Hepatocyte (in vitro differentiated cells): ENCODE measurements at regions not wholly inside any gene's neighbourhood (a gene's known extent, or its start where the extent isn't known, plus 50 kb on each side); places are given as distances from the start of the nearest gene placed in this dataset.

Experiments
- DNase-seq: peaks from one replicate; pipeline ENCODE4 v3.0.0-alpha.2; 2016; ENCODE audit warnings: low spot score
- H2AFZ ChIP-seq: fragments of 200-600 bp; sonication (generic); 2 replicates; pipeline ENCODE4 v1.6.0; 2016; ENCODE audit warnings: antibody characterized with exemption, mild to moderate bottlenecking
- H3K27ac ChIP-seq: fragments of 200-600 bp; sonication (generic); 2 replicates; pipeline ENCODE4 v1.5.1; 2016; ENCODE audit warnings: mild to moderate bottlenecking
- H3K27me3 ChIP-seq: fragments of 200-600 bp; sonication (generic); 2 replicates; pipeline ENCODE4 v1.6.1; 2016
- H3K36me3 ChIP-seq: fragments of 200-600 bp; sonication (generic); replicated peaks from 2 replicates; pipeline ENCODE4 v1.5.1; 2016; ENCODE audit warnings: low read depth; ENCODE audit not compliant: insufficient read depth
- H3K4me1 ChIP-seq: fragments of 200-600 bp; sonication (generic); 2 replicates; pipeline ENCODE4 v1.5.1; 2016; ENCODE audit warnings: mild to moderate bottlenecking, moderate library complexity; ENCODE audit not compliant: insufficient read depth
- H3K4me2 ChIP-seq: fragments of 200-600 bp; sonication (generic); 2 replicates; pipeline ENCODE4 v1.6.0; 2016
- H3K4me3 ChIP-seq: fragments of 200-600 bp; sonication (generic); 2 replicates; pipeline ENCODE4 v1.5.1; 2016; ENCODE audit warnings: mild to moderate bottlenecking
- H3K79me2 ChIP-seq: fragments of 200-600 bp; sonication (generic); 2 replicates; pipeline ENCODE4 v1.6.0; 2017; ENCODE audit warnings: mild to moderate bottlenecking
- H3K9me2 ChIP-seq: fragments of 200-600 bp; sonication (generic); replicated peaks from 2 replicates; pipeline ENCODE4 v1.6.0; 2017; ENCODE audit warnings: mild to moderate bottlenecking; ENCODE audit not compliant: insufficient read depth
- H3K9me3 ChIP-seq: fragments of 200-600 bp; sonication (generic); 2 replicates; pipeline ENCODE4 v1.5.1; 2016; ENCODE audit warnings: low read depth, mild to moderate bottlenecking
- H4K20me1 ChIP-seq: fragments of 200-600 bp; sonication (generic); 2 replicates; pipeline ENCODE4 v1.6.0; 2016; ENCODE audit warnings: mild to moderate bottlenecking; ENCODE audit not compliant: insufficient read depth, poor library complexity, severe bottlenecking
- EZH2 ChIP-seq: fragments of 200-600 bp; sonication (generic); IDR thresholded peaks from 2 replicates; pipeline ENCODE4 v1.6.1; 2016; ENCODE audit warnings: antibody characterized with exemption, mild to moderate bottlenecking, borderline replicate concordance
- EZH2phosphoT487 ChIP-seq: fragments of 200-600 bp; sonication (generic); IDR thresholded peaks from one replicate; pipeline ENCODE4 v1.6.1; 2018; ENCODE audit warnings: antibody characterized with exemption, mild to moderate bottlenecking, low read depth, moderate library complexity; ENCODE audit not compliant: unreplicated experiment, severe bottlenecking
- WGBS: methylation state at CpG from one replicate; pipeline ENCODE4 v1.1.6; 2016; ENCODE audit warnings: low lambda C conversion rate; ENCODE audit errors: missing lambda C conversion rate; 5-methylcytosine and 5-hydroxymethylcytosine counted together
- TF ChIP-seq, protein P1 (sequence below): fragments of 200-600 bp; sonication (generic); IDR thresholded peaks from 2 replicates; pipeline ENCODE4 v1.5.1; 2016; ENCODE audit warnings: antibody characterized with exemption, mild to moderate bottlenecking; ENCODE audit not compliant: poor library complexity

DNA sequence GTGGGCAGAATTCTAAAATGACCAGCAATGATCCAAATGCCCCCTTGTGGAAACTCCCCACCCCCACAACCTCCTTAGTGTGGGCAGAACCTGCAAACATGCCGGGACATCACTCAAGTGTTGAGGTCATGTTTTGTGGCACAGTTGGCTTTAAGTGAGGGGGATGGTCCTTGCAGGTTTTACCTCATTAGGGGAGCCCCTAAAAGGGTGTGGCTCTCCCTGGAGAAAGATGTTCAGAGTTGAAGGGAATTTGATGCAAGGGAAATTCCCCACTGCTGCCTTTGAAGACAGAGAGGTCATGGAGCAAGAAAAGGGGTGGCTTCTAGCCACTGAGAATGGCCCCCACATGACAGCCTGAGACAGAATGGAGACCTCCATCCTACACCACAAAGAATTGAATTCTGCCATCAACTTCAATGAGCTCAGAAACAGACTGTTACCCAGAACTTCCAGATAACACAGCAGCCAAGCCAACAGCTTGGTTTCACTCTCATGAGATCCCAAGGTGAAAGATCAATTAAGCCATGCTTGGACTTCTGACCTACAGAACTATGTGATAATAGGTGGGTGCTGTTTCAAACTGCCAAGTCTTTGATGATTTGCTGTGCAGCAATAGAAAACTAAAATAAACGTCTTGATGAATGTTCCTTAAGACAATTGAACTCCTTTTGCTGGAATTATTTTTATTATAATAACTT lies 103.4 kb downstream of the MED10 start:
- H3K27me3 ChIP-seq = no peaks in the 10 kb centered on the region
- no peak for TF ChIP-seq EZH2phosphoT487
- no peak for TF ChIP-seq EZH2
- TF ChIP-seq, protein P1, sequence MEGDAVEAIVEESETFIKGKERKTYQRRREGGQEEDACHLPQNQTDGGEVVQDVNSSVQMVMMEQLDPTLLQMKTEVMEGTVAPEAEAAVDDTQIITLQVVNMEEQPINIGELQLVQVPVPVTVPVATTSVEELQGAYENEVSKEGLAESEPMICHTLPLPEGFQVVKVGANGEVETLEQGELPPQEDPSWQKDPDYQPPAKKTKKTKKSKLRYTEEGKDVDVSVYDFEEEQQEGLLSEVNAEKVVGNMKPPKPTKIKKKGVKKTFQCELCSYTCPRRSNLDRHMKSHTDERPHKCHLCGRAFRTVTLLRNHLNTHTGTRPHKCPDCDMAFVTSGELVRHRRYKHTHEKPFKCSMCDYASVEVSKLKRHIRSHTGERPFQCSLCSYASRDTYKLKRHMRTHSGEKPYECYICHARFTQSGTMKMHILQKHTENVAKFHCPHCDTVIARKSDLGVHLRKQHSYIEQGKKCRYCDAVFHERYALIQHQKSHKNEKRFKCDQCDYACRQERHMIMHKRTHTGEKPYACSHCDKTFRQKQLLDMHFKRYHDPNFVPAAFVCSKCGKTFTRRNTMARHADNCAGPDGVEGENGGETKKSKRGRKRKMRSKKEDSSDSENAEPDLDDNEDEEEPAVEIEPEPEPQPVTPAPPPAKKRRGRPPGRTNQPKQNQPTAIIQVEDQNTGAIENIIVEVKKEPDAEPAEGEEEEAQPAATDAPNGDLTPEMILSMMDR = no peak
- no peak overlapping the region for H3K4me3 ChIP-seq
- no peak for DNase-seq
- no peaks in the 10 kb centered on the region for H3K4me1 ChIP-seq
- 83% methylated on average over 2 of the region's 2 CpGs for WGBS
- H3K4me2 ChIP-seq = no peak overlapping the region
- no peaks in the 10 kb centered on the region for H3K79me2 ChIP-seq
- H3K9me3 ChIP-seq = no peaks in the 10 kb centered on the region
- no peaks in the 10 kb centered on the region for H3K9me2 ChIP-seq
- H3K36me3 ChIP-seq = no peaks in the 10 kb centered on the region
- no peaks in the 10 kb centered on the region for H4K20me1 ChIP-seq
- H3K27ac ChIP-seq = no peak overlapping the region
- H2AFZ ChIP-seq = no peak overlapping the region

DNA sequence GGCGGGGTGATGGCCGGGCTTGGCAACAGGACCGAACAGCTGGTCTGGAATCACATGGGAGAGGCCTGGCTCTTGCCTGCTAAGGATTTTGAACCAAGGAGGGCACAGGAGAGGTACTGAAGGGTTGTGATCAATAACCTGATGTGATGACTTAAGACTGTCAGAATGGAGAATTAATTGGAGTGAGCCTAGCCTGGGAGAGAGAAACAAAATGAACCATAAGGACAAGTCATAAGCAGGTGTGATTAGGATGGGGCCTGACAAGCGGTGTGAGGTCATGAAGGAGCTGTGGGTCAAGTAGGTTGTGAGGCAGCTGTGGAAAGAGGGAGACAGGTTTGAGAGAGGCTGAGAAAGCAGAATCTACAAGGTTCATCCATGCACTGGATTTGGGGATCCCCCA lies 104.6 kb downstream of the MED10 start:
- no peak overlapping the region for H3K4me2 ChIP-seq
- no peaks in the 10 kb centered on the region for H3K79me2 ChIP-seq
- H3K4me1 ChIP-seq = no peaks in the 10 kb centered on the region
- H4K20me1 ChIP-seq = no peaks in the 10 kb centered on the region
- H2AFZ ChIP-seq = no peak overlapping the region
- H3K4me3 ChIP-seq = no peak overlapping the region
- DNase-seq = no peak
- H3K36me3 ChIP-seq = no peaks in the 10 kb centered on the region
- H3K27ac ChIP-seq = no peak overlapping the region
- H3K9me2 ChIP-seq = no peaks in the 10 kb centered on the region
- H3K27me3 ChIP-seq = no peaks in the 10 kb centered on the region
- WGBS = 92% methylated on average over 4 of the region's 4 CpGs
- TF ChIP-seq, protein P1 = no peak
- TF ChIP-seq EZH2 (no peak), EZH2phosphoT487 (no peak)
- no peaks in the 10 kb centered on the region for H3K9me3 ChIP-seq

DNA sequence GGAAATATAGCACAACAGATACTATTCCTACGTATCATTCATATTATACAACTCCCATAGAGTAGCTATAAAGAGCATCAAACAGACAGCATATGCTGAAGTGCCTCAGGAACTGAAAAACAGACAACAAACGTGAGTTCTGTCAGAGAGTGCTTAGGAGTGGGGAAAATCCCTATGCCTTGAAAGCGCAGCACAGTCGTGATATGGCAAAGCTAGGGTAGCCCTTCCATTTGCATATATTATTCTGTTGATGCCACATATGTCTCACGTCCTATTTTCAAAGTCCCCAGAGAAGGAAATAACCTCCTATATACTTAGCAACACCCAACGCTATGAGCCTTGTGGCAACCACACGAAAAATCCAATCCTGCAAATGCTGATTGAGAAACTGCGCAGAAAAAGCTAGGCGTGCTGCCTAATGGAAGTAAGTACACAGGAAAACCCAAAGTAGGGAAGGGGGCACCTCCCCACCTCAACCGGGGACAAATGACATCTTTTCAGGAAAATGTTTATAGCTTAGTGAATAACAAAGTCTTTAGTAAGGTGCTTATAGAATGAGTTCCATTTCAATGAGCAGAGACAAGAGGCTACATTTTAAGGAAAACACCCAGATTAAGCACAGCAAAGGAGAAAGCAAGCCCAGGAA lies 105.1 kb downstream of the MED10 start:
- Histone ChIP-seq H3K27ac (no peak overlapping the region), H3K27me3 (no peaks in the 10 kb centered on the region), H3K4me2 (no peak overlapping the region), H3K79me2 (no peaks in the 10 kb centered on the region), H3K4me1 (no peaks in the 10 kb centered on the region), H3K9me3 (no peaks in the 10 kb centered on the region), H2AFZ (no peak overlapping the region), H3K36me3 (no peaks in the 10 kb centered on the region), H3K9me2 (no peaks in the 10 kb centered on the region), H3K4me3 (no peak overlapping the region), H4K20me1 (no peaks in the 10 kb centered on the region)
- no peak for DNase-seq
- 85% methylated on average over 10 of the region's 10 CpGs for WGBS
- no peak for TF ChIP-seq EZH2phosphoT487

DNA sequence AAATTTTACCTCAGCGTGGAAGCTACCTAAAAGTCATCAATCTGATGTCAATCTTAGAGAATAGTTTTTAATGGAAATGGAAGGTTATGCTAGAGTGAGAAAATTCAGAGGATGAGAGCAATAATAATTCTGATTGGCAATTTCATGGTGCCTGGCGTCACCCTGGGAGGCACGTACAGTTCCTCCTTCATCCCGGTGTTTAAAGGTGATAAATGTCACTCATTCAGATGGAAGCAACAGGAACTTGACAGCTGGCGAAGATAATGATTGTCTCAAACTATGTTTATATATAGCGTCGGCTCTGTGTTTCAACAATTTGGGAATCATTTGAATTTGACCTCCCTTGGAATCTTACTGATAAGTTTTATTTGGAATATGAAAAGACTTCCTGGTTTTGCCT lies 108.4 kb downstream of the MED10 start:
- 85% methylated on average over 7 of the region's 7 CpGs for WGBS
- Histone ChIP-seq H3K4me2 (no peak overlapping the region), H4K20me1 (no peaks in the 10 kb centered on the region), H2AFZ (no peak overlapping the region), H3K4me1 (no peaks in the 10 kb centered on the region), H3K4me3 (no peak overlapping the region), H3K36me3 (no peaks in the 10 kb centered on the region), H3K9me2 (no peaks in the 10 kb centered on the region), H3K27ac (no peak overlapping the region), H3K27me3 (no peaks in the 10 kb centered on the region), H3K79me2 (no peaks in the 10 kb centered on the region), H3K9me3 (no peaks in the 10 kb centered on the region)
- no peak for DNase-seq
- TF ChIP-seq EZH2phosphoT487 = no peak
- no peak for TF ChIP-seq EZH2
- TF ChIP-seq, protein P1 = no peak
